ENCODE measurements at regions not wholly inside any gene's neighbourhood (a gene's known extent, or its start where the extent isn't known, plus 50 kb on each side); places are given as distances from the start of the nearest gene placed in this dataset.

DNA sequence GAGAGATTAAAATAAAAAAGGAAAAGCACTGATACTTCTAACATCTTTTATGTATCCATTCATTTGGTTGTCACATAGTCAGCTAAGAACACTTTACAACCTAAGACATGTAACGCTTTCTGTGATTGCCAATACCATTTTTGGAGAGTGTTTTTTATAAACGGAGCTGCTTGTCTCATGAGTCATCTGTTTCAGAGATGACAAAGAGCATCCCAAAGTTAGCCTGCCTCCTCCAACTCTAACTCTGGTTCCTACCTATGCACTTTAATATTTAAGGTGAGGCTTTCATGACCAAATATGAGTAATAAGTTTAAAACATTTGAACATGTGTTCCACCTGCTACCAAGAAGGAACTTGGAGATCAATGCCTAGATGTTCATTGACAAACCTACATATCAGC lies 260.1 kb upstream of the SMIM21 start:
- TF ChIP-seq, protein P1, sequence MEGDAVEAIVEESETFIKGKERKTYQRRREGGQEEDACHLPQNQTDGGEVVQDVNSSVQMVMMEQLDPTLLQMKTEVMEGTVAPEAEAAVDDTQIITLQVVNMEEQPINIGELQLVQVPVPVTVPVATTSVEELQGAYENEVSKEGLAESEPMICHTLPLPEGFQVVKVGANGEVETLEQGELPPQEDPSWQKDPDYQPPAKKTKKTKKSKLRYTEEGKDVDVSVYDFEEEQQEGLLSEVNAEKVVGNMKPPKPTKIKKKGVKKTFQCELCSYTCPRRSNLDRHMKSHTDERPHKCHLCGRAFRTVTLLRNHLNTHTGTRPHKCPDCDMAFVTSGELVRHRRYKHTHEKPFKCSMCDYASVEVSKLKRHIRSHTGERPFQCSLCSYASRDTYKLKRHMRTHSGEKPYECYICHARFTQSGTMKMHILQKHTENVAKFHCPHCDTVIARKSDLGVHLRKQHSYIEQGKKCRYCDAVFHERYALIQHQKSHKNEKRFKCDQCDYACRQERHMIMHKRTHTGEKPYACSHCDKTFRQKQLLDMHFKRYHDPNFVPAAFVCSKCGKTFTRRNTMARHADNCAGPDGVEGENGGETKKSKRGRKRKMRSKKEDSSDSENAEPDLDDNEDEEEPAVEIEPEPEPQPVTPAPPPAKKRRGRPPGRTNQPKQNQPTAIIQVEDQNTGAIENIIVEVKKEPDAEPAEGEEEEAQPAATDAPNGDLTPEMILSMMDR (IDR thresholded peaks at IDR 0.05; ENCODE audit: insufficient read depth, low read length): no peak
- no peak for TF ChIP-seq POLR2AphosphoS5 (IDR thresholded peaks at IDR 0.05; ENCODE audit: low read depth)
- TF ChIP-seq GABPA (IDR thresholded peaks at IDR 0.05; ENCODE audit: low read depth): no peak
- TF ChIP-seq SPI1 (IDR thresholded peaks at IDR 0.05; ENCODE audit: borderline replicate concordance, low read depth): no peak
- TF ChIP-seq, protein P2, sequence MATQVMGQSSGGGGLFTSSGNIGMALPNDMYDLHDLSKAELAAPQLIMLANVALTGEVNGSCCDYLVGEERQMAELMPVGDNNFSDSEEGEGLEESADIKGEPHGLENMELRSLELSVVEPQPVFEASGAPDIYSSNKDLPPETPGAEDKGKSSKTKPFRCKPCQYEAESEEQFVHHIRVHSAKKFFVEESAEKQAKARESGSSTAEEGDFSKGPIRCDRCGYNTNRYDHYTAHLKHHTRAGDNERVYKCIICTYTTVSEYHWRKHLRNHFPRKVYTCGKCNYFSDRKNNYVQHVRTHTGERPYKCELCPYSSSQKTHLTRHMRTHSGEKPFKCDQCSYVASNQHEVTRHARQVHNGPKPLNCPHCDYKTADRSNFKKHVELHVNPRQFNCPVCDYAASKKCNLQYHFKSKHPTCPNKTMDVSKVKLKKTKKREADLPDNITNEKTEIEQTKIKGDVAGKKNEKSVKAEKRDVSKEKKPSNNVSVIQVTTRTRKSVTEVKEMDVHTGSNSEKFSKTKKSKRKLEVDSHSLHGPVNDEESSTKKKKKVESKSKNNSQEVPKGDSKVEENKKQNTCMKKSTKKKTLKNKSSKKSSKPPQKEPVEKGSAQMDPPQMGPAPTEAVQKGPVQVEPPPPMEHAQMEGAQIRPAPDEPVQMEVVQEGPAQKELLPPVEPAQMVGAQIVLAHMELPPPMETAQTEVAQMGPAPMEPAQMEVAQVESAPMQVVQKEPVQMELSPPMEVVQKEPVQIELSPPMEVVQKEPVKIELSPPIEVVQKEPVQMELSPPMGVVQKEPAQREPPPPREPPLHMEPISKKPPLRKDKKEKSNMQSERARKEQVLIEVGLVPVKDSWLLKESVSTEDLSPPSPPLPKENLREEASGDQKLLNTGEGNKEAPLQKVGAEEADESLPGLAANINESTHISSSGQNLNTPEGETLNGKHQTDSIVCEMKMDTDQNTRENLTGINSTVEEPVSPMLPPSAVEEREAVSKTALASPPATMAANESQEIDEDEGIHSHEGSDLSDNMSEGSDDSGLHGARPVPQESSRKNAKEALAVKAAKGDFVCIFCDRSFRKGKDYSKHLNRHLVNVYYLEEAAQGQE (IDR thresholded peaks at IDR 0.05; ENCODE audit: insufficient replicate concordance, low read depth): no peak

All from HL-60 (cell line).